ENCODE measurements at regions not wholly inside any gene's neighbourhood (a gene's known extent, or its start where the extent isn't known, plus 50 kb on each side); places are given as distances from the start of the nearest gene placed in this dataset.

GRCh38 chr7:25628446-25628845, 400.2 kb upstream of the NPVF start:
- TF ChIP-seq, protein P1, sequence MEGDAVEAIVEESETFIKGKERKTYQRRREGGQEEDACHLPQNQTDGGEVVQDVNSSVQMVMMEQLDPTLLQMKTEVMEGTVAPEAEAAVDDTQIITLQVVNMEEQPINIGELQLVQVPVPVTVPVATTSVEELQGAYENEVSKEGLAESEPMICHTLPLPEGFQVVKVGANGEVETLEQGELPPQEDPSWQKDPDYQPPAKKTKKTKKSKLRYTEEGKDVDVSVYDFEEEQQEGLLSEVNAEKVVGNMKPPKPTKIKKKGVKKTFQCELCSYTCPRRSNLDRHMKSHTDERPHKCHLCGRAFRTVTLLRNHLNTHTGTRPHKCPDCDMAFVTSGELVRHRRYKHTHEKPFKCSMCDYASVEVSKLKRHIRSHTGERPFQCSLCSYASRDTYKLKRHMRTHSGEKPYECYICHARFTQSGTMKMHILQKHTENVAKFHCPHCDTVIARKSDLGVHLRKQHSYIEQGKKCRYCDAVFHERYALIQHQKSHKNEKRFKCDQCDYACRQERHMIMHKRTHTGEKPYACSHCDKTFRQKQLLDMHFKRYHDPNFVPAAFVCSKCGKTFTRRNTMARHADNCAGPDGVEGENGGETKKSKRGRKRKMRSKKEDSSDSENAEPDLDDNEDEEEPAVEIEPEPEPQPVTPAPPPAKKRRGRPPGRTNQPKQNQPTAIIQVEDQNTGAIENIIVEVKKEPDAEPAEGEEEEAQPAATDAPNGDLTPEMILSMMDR (conservative IDR thresholded peaks at IDR 0.05): no peak
- no peak for TF ChIP-seq EZH2 (IDR thresholded peaks at IDR 0.05; ENCODE audit: low read depth)
